HG02610 (cell line): ENCODE measurements at regions not wholly inside any gene's neighbourhood (a gene's known extent, or its start where the extent isn't known, plus 50 kb on each side); places are given as distances from the start of the nearest gene placed in this dataset.
A peak's percentile ranks its signal among the peaks of the same experiment; 100 is the strongest.

Source experiments
- ATAC-seq: cut with Tn5 transposase; IDR thresholded peaks from one replicate; pipeline ENCODE4 v1.9.1; 2021; ENCODE audit warnings: mild to moderate bottlenecking, moderate library complexity; ENCODE audit not compliant: unreplicated experiment

DNA sequence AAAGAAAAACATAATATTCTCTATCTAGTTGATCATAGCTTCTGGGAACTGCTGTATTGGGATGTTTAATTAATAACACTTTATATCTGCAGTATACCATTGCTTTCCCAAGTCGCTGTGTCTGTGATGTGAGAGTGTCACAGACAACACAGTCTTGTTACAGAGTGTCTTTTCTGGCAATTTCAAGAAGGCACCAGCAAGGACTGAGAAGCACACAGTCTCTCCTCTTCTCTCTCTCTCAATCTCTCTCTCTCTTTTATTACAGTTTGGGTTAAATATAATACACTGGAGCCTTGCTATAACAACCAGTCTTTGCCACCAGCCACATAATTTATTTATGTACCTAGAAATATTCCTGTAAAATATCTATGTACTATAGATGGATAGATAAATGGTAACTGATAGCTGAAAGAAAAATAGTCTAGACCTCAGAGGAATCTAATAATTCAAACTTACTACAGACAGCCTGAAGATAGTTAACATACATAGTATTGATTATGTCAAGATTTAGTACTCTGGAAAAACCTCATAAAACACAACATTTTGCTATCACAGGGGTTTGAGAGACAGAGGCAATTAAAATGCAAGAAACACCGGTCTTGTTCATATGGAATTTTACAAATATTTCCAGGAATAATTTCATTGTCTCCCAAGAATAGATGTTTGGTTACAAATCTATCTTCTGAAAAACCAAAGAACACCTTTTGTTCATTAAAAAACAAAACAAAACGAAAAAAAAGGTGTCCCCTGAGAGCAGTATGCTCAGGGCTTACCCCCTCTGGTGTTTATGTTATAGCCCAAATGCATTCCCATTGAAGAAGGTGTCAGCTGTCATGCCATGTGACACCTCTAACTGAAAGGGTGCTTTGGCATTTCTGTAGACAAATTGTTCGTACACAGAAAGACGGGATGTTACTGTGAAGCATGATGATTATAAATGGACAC, 507.8 kb downstream of the TBC1D4 start:
- no peak for ATAC-seq

DNA sequence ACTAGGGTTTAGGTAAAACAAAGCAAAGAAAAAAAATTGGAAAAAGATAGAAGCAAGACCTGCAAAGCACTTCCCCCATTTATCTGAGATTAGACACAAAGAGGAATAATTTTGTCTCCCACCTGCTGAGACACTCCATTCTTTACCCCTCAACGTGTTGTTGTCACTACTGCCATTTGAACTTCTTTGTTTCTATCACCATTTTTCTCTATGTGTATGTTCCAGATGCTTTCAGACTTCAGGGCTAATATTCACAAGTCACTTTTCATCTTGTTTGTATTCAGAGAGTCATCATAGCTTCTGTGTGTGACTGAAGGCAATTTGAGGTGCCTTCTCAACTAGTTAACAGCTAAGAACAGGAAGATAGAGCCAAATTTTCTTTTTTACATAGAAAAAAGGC, 512.5 kb downstream of the TBC1D4 start:
- no peak for ATAC-seq

DNA sequence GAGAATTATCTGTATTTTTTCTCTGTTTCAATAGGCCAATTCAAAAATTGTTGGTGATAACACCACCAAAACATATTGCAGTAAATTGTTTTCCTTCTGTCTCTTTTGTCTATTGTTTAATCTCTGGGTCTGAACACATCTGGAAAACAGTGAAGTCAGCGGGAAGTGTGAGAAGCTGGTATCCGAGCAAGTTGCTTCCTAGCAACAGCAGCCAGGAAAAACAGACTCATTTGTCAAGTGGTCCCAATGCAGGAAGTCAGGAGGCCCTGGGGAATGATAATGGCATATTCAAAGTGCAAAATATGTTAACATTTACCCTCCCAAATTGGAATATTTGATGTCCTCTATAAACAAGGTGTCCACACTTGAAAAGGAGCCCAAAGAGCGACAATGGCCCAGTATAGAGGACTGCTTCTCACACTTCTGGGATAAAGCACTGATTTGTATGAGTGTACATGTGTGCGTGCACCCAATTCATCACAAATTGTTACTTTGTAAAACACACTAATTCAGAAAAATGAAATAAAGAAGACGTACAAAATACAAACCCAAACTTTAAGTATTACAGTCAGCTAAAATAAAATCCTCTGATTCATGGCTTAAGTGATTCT, 515.0 kb downstream of the TBC1D4 start:
- no peak for ATAC-seq

GRCh38 chr13:74966275-74966674, 515.7 kb downstream of the TBC1D4 start:
- ATAC-seq, result no peak

DNA sequence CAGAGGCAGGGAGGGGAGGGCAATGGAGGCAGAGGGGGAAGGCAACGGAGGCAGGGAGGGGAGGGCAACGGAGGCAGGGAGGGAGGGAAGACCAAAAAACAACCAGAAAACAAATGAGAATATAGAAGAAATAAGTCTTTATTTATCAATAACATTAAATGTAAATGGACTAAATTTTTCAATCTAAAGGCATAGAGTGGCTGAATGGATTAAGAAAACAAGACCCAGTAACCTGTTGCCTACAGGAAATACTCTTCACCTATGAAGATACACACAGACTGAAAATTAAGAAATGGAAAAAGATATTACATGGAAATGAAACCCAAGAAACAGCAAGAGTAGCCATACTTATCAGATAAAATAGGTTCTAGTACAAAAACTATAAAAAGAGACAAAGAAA, 536.3 kb downstream of the TBC1D4 start:
- ATAC-seq, result no peak

- no peak for ATAC-seq
These were observed 550.1 kb downstream of the TBC1D4 start for GRCh38 chr13:74931698-74932433.

GRCh38 chr13:74930402-74931165, 551.4 kb downstream of the TBC1D4 start:
- no peak for ATAC-seq

GRCh38 chr13:74929436-74929835, 552.5 kb downstream of the TBC1D4 start:
- no peak for ATAC-seq

DNA sequence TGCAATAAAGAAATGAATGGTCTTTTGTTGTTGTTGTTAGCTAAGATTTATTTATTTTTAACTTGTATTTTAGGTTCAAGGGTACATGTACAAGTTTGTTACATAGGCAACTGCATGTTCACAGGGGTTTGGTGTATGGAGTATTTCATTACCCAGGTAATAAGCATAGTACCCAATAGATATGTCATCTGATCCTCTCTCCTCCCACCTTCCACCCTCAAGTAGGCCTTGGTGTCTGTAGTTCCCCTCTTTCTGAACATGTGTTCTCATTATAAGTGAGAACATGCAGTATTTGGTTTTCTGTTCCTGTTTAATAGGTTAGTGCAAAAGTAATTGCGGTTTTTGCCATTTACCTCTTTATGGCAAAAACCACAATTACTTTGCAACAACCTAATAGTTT, 554.1 kb downstream of the TBC1D4 start:
- no peak for ATAC-seq

DNA sequence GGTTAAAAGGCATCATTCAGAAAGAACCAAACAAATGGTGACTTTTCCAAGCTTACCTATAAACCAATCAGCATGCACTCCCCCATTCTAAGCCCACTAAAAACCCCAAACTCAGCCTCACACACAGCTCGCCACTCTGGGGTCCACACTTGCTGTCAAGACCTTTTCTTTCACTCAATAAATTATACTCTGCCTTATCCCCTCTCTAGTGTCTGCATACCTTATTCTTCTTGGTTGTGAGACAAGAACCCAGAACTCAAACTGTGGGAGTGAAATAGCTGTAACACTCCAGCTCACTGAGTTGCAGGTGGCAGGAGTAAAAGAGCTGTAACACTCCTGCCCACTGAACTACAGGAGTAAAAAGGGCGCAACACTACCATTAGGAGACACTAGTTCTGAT, 559.0 kb downstream of the TBC1D4 start:
- no peak for ATAC-seq

- ATAC-seq, result peak; percentile 42
These were observed 560.6 kb downstream of the TBC1D4 start for GRCh38 chr13:74921326-74921725.

- ATAC-seq, result no peak
These were observed 561.0 kb downstream of the TBC1D4 start for GRCh38 chr13:74920920-74921319.

- ATAC-seq, result no peak
These were observed 561.6 kb downstream of the TBC1D4 start for GRCh38 chr13:74920361-74920760.

- ATAC-seq, result no peak
These were observed 562.1 kb downstream of the TBC1D4 start for GRCh38 chr13:74919914-74920313.

DNA sequence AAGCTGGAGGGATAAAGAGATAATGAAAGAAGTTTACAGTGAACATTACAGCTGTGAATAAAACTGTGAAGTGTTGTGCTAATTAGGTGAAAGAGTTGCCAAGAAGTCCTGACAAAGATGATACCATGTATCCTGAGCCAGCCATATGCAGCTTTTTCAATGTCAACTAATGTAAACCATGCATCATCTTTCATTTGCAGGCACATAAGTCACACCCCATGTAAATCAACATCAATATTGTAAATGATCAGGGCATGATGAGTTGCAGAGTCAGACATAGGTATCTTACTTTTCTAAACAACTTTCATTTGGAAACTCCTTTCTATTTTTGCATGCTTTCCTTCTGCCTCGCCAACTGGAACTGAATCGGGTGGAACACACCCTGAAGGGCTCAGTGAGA, 569.1 kb downstream of the TBC1D4 start:
- ATAC-seq, result no peak

DNA sequence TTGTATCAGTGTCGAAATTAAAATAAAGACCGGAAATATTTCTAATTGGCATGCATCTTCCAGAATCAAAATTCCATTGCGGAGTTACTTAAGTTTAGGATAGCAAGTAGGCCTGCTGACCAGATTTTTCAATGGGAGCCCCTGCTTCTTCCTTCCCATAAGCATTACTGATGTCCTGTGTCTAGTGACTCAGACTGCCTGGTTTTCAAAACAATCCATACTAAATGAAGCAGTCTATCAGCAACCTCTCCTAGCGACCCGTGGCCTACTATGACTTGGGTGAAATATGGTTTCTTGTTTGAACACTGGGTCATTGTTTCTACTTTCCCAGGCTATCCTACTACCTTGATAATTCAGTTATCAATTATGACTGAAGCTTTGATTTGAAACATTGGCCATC, 571.6 kb downstream of the TBC1D4 start:
- ATAC-seq, result no peak

DNA sequence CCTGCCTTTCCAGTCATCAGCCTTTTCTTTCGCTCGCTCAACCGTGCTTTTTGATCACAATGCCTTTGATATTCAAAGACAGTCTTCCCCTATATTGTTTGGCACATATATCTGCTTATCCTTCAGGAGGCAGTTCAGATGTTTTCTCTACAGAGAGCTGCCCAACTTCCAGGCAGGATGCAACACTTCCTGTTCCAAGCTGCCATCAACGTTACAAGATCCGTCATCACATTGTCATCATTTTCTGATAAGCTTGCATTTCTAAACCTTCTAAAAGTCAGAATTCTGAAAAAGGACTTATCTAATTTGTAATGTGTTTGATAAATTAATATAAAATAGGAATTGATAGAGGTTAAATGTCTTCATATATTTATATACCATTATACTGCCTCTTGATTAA, 574.2 kb downstream of the TBC1D4 start:
- no peak for ATAC-seq

DNA sequence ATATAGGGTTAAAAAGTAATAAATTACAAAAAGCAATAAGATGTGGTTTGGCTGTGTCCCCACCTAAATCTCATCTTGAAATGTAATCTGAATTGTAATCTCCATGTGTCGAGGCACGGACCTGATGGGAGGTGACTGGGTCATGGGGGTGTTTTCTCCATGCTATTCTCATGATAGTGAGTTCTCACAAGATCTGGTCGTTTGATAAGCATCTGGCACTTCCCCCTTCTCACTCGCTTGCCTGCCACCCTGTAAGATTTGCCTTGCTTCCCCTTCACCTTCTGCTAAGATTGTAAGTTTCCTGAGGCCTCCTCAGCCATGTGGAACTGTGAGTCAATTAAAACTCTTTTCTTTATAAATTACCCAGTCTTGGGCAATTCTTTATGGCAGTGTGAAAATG, 577.4 kb downstream of the TBC1D4 start:
- ATAC-seq, result no peak

GRCh38 chr13:74895042-74895796, 586.8 kb downstream of the TBC1D4 start:
- ATAC-seq, result no peak

DNA sequence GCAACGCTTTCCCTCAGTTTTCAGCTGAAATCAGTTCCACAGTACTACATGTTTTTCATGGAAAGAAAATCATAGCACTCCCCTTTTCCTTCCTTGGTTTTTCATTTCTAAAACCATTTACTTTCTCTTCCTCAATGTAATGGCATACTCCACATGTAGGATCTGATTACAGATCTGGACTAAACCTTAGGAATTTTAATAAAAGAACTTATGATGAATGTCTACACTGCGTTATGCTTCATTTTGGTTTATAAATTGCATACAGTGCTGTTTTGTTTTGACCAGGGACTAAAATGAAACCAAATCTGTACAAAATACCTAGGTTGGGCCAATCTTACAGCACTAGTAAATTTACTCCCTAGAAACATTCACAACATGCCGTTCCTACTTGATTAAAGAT, 589.9 kb downstream of the TBC1D4 start:
- ATAC-seq, result no peak
